Keratinocyte (primary cell): ENCODE measurements at regions not wholly inside any gene's neighbourhood (a gene's known extent, or its start where the extent isn't known, plus 50 kb on each side); places are given as distances from the start of the nearest gene placed in this dataset.

Source experiments
- DNase-seq: peaks from one replicate; pipeline ENCODE4 v3.0.0-alpha.2; 2011; ENCODE audit warnings: low read depth, missing footprints, low spot score
- FAIRE-seq: peaks from 2 replicates; lab custom pipeline; 2011; peaks lifted over from hg19 to GRCh38; lab: Jason Lieb, UNC
- H2AFZ ChIP-seq: 2 replicates; pipeline ENCODE4 v1.6.0; 2012; ENCODE audit warnings: low read length, control low read depth, inconsistent platforms; ENCODE audit not compliant: control insufficient read depth
- H3K27ac ChIP-seq: 2 replicates; pipeline ENCODE4 v1.5.1; 2011; ENCODE audit warnings: low read length; ENCODE audit not compliant: control insufficient read depth, insufficient read depth
- H3K27me3 ChIP-seq: 3 replicates; pipeline ENCODE4 v1.6.0; 2011; ENCODE audit warnings: low read length; ENCODE audit not compliant: control insufficient read depth, insufficient read depth; ENCODE audit errors: extremely low read depth
- H3K36me3 ChIP-seq, 2 experiments: 2 replicates in 1 of 2; 3 replicates in 1 of 2; pipeline ENCODE4 v1.5.1; 2011; ENCODE audit warnings: low read length in 2 of 2, mild to moderate bottlenecking in 1 of 2; ENCODE audit not compliant: control insufficient read depth in 2 of 2, insufficient read depth in 2 of 2; ENCODE audit errors: extremely low read depth in 1 of 2
- H3K4me1 ChIP-seq: 3 replicates; pipeline ENCODE4 v1.5.1; 2011; ENCODE audit warnings: low read length; ENCODE audit not compliant: control insufficient read depth, insufficient read depth; ENCODE audit errors: extremely low read depth
- H3K4me2 ChIP-seq: 3 replicates; pipeline ENCODE4 v1.6.0; 2011; ENCODE audit warnings: low read depth, low read length; ENCODE audit not compliant: control insufficient read depth, insufficient read depth; ENCODE audit errors: extremely low read depth
- H3K4me3 ChIP-seq, 3 experiments: fragments of 200-600 bp in 1 of 3; sonication (generic) in 1 of 3; 2 replicates in 2 of 3; 3 replicates in 1 of 3; pipeline ENCODE4 v1.5.1; 2011 to 2016; ENCODE audit warnings: low read length in 3 of 3, mild to moderate bottlenecking in 3 of 3, control low read depth in 2 of 3, inconsistent platforms in 1 of 3, low read depth in 1 of 3, mixed read lengths in 1 of 3, mixed run types in 1 of 3, moderate library complexity in 1 of 3; ENCODE audit not compliant: control insufficient read depth in 2 of 3, insufficient read depth in 2 of 3; ENCODE audit errors: extremely low read depth in 1 of 3
- H3K79me2 ChIP-seq: 2 replicates; pipeline ENCODE4 v1.6.0; 2012; ENCODE audit warnings: low read length; ENCODE audit not compliant: control insufficient read depth, insufficient read depth
- H3K9ac ChIP-seq: 3 replicates; pipeline ENCODE4 v1.6.0; 2011; ENCODE audit warnings: low read length; ENCODE audit not compliant: control insufficient read depth, insufficient read depth; ENCODE audit errors: extremely low read depth
- H3K9me1 ChIP-seq: 3 replicates; pipeline ENCODE4 v1.6.0; 2011; ENCODE audit warnings: low read length; ENCODE audit not compliant: control insufficient read depth, insufficient read depth; ENCODE audit errors: extremely low read depth
- H3K9me3 ChIP-seq: 2 replicates; pipeline ENCODE4 v1.5.1; 2012; ENCODE audit warnings: low read depth, low read length; ENCODE audit not compliant: control insufficient read depth
- H4K20me1 ChIP-seq: 3 replicates; pipeline ENCODE4 v1.6.0; 2011; ENCODE audit warnings: low read length; ENCODE audit not compliant: control insufficient read depth, insufficient read depth; ENCODE audit errors: extremely low read depth
- CTCF ChIP-seq, 3 experiments: IDR thresholded peaks in 1 of 3; conservative IDR thresholded peaks in 1 of 3; optimal IDR thresholded peaks in 1 of 3; 2 replicates in 2 of 3; 3 replicates in 1 of 3; pipeline versions ENCODE3 to v1.5.1; 2011; ENCODE audit warnings: low read length in 3 of 3, mild to moderate bottlenecking in 3 of 3, moderate library complexity in 2 of 3, control low read depth in 1 of 3, inconsistent platforms in 1 of 3; ENCODE audit not compliant: insufficient read depth in 2 of 3; ENCODE audit errors: extremely low read depth in 1 of 3
- EZH2 ChIP-seq: IDR thresholded peaks from one replicate; pipeline ENCODE4 v1.6.1; 2012; ENCODE audit warnings: inconsistent platforms, mild to moderate bottlenecking, low read length, moderate library complexity
- dilution Hi-C: fragments of 300-500 bp; cut with MboI; formaldehyde crosslinking; loops from one replicate; pipeline ENCODE4 v1.7.0; 2020; ENCODE audit warnings: low sequenced_read_pairs; ENCODE audit not compliant: extremely low pct_ligation_motif_present

GRCh38 chr6:165900970-165901369, 237.9 kb upstream of the PDE10A start:
- no peak overlapping the region for H3K4me3 ChIP-seq
- peaks cover 4% of the 10 kb centered on the region for H3K9me3 ChIP-seq
- DNase-seq (no peak), FAIRE-seq (no peak)
- no peak overlapping the region for H3K4me2 ChIP-seq
- dilution Hi-C loops: no loop called here
- H3K9me1 ChIP-seq: no peaks in the 10 kb centered on the region
- no peaks in the 10 kb centered on the region for H3K27me3 ChIP-seq
- H3K9ac ChIP-seq: no peak overlapping the region
- no peaks in the 10 kb centered on the region for H3K79me2 ChIP-seq
- H4K20me1 ChIP-seq: no peaks in the 10 kb centered on the region
- no peak overlapping the region for H3K27ac ChIP-seq
- no peaks in the 10 kb centered on the region for H3K4me1 ChIP-seq
- TF ChIP-seq CTCF (optimal IDR thresholded peaks at IDR 0.05 in 1 of 3, IDR thresholded peaks at IDR 0.05 in 1 of 3, conservative IDR thresholded peaks at IDR 0.05 in 1 of 3; ENCODE audit: extremely low read depth in 1 of 3, insufficient read depth in 2 of 3, low read length in 3 of 3): no peak
- no peak overlapping the region for H2AFZ ChIP-seq
- H3K36me3 ChIP-seq: no peaks in the 10 kb centered on the region

DNA sequence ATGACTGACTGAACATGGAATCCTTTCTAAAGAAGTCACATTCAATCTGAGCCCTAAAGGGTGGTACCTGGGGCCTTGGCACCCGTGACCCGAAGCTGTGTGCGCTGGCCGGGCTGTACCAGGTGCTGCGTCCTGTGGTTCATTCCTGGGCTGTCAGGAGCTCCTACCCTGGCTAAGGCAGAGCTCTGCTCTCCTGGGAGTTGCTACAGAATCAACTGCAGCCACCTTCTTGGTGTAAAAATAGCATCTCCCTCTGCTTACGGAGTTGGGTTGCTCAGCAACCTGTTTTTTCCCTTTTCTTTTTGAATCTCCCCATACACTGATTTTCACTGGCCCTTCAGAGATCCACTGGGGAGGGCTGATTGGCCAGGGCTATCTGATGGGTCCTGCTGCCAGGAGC, 236.6 kb upstream of the PDE10A start:
- H3K9me3 ChIP-seq: peaks cover 4% of the 10 kb centered on the region
- H3K9me1 ChIP-seq: no peaks in the 10 kb centered on the region
- no peak overlapping the region for H3K4me3 ChIP-seq
- dilution Hi-C loops: no loop called here
- no peaks in the 10 kb centered on the region for H3K36me3 ChIP-seq
- no peaks in the 10 kb centered on the region for H3K27me3 ChIP-seq
- no peak overlapping the region for H3K4me2 ChIP-seq
- H3K27ac ChIP-seq: no peak overlapping the region
- no peak overlapping the region for H2AFZ ChIP-seq
- no peaks in the 10 kb centered on the region for H3K4me1 ChIP-seq
- no peaks in the 10 kb centered on the region for H3K79me2 ChIP-seq
- no peaks in the 10 kb centered on the region for H4K20me1 ChIP-seq
- TF ChIP-seq EZH2: no peak
- TF ChIP-seq CTCF (optimal IDR thresholded peaks at IDR 0.05 in 1 of 3, IDR thresholded peaks at IDR 0.05 in 1 of 3, conservative IDR thresholded peaks at IDR 0.05 in 1 of 3; ENCODE audit: extremely low read depth in 1 of 3, insufficient read depth in 2 of 3, low read length in 3 of 3): no peak
- DNase-seq (no peak), FAIRE-seq (no peak)
- H3K9ac ChIP-seq: no peak overlapping the region
